Activated CD8-positive, alpha-beta T cell treated with anti-CD3 and anti-CD28 coated beads, Interleukin-2, amount 10 ng/mL, durations not matched to agents 7 days and 5 days (primary cell): ENCODE measurements at regions not wholly inside any gene's neighbourhood (a gene's known extent, or its start where the extent isn't known, plus 50 kb on each side); places are given as distances from the start of the nearest gene placed in this dataset.

Source experiments
- ATAC-seq: fragments of 150-1000 bp; cut with Tn5 transposase; one replicate; pipeline ENCODE4 v1.10.0; 2021; ENCODE audit warnings: moderate library complexity
- CTCF ChIA-PET: fragments of 350-600 bp; sonication (Branson Sonifier 250); formaldehyde crosslinking; loops from one replicate; lab custom pipeline; 2021; ENCODE audit warnings: antibody characterized with exemption; lab: Charles Lee
- POLR2A ChIA-PET: fragments of 350-600 bp; sonication (Branson Sonifier 250); formaldehyde crosslinking; loops from one replicate; lab custom pipeline; 2021; ENCODE audit warnings: antibody characterized with exemption; lab: Charles Lee
- DNase-seq: peaks from one replicate; pipeline ENCODE4 v3.0.0-alpha.2; 2020
- H3K27ac Mint-ChIP-seq: one replicate; pipeline ENCODE4 v1.8.0; 2021; ENCODE audit warnings: mild to moderate bottlenecking, mixed read lengths
- H3K27me3 Mint-ChIP-seq: one replicate; pipeline ENCODE4 v1.8.0; 2021; ENCODE audit warnings: low read depth, mixed read lengths
- H3K36me3 Mint-ChIP-seq: one replicate; pipeline ENCODE4 v1.8.0; 2021; ENCODE audit warnings: low read depth, mixed read lengths
- H3K4me1 Mint-ChIP-seq: one replicate; pipeline ENCODE4 v1.8.0; 2021; ENCODE audit warnings: low read depth, mixed read lengths
- H3K4me3 Mint-ChIP-seq: one replicate; pipeline ENCODE4 v1.8.0; 2021; ENCODE audit warnings: mild to moderate bottlenecking, mixed read lengths
- H3K9me3 Mint-ChIP-seq: one replicate; pipeline ENCODE4 v1.8.0; 2022; ENCODE audit warnings: mixed read lengths; ENCODE audit not compliant: insufficient read depth

DNA sequence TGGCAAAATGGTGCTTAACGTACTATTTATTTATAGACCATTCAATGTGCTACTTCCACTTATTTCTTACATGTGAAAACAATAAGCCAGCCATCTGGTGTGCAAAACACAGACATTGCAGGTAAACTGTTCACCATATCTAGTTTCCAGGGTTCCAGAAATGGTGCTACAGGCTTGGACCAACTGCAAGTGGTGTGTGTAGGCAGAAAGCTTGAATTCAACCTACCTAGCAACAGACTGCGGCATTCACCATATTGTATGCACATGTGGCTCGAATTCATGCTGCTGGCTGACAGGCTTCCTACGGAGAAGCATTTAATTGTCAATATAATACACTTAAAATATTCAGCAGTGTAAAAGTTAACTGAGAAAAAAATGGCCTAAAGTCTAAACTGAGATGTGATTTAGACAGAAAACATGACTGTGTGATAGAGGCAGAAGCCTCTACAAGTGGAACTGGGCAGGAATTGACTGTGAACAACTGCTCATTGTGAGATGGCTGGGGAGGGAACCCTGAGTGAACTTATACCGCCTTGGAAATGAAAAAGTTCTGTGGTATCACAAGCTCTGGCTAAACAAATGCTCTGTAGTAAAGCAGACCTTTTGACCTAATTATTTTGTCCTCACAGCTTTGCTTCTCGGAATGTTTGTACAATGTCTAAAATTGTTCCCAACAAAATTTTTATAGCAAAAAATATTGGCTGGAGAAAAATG lies 434.7 kb downstream of the GRIA2 start:
- H3K27ac Mint-ChIP-seq, result no peak overlapping the region
- no peaks in the 10 kb centered on the region for H3K27me3 Mint-ChIP-seq
- H3K9me3 Mint-ChIP-seq, result peaks cover 6% of the 10 kb centered on the region
- DNase-seq, result no peak
- ChIA-PET POLR2A (no interaction called here), CTCF (no interaction called here)
- H3K4me1 Mint-ChIP-seq, result no peaks in the 10 kb centered on the region
- no peak for ATAC-seq
- no peak overlapping the region for H3K4me3 Mint-ChIP-seq
- H3K36me3 Mint-ChIP-seq, result no peaks in the 10 kb centered on the region

DNA sequence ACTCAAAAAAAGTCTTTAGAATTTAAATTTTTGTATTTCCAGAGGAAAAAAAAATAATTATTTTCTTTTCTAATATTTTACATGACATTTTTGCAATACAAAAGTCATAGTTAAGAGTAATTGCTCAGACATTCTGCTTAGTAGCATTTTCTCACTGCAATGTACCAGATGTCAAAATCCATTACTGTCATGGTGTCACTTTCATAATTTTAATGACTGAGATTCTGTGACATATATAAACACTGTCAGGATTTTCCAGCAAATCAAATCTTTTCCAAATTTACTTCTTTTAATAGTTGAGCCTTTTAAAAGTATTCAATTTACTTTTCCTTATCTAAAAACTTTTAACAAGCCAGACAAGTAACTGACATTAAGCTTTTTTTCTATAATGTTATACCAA lies 422.7 kb downstream of the GRIA2 start:
- ATAC-seq, result no peak
- H3K27me3 Mint-ChIP-seq, result no peaks in the 10 kb centered on the region
- H3K4me3 Mint-ChIP-seq, result no peak overlapping the region

DNA sequence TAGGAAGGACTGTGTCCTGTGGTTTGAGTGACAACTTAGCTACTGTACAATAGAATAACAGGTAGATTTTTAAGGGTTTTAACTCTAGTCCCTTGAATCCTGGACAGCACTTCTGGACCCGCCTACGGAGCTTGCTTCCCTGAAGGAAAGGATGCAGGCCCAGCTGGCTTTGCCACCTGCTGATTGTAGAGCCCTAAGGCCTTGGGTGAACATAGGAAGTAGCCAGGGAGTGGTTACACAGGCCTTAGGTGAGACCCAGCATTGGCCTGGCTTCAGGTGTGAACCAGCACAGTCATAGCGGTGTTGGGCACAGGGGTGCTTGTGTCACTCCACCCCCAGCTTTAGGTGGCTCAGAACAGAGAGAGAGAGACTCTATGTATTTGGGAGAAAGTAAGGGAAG lies 413.5 kb downstream of the GRIA2 start:
- H3K36me3 Mint-ChIP-seq, result no peaks in the 10 kb centered on the region
- no peaks in the 10 kb centered on the region for H3K4me1 Mint-ChIP-seq
- DNase-seq (no peak), ATAC-seq (no peak)
- no peaks in the 10 kb centered on the region for H3K27me3 Mint-ChIP-seq
- ChIA-PET CTCF (no interaction called here), POLR2A (no interaction called here)
- peaks cover 8% of the 10 kb centered on the region for H3K9me3 Mint-ChIP-seq
- no peak overlapping the region for H3K4me3 Mint-ChIP-seq
- H3K27ac Mint-ChIP-seq, result no peak overlapping the region

More for the DNA sequence above, 422.7 kb downstream of the GRIA2 start:
- Mint-ChIP-seq H3K27ac (no peak overlapping the region), H3K9me3 (peaks cover 14% of the 10 kb centered on the region), H3K4me1 (no peaks in the 10 kb centered on the region), H3K36me3 (no peaks in the 10 kb centered on the region)
- CTCF ChIA-PET, result no interaction called here
- POLR2A ChIA-PET, result no interaction called here
- DNase-seq, result no peak

DNA sequence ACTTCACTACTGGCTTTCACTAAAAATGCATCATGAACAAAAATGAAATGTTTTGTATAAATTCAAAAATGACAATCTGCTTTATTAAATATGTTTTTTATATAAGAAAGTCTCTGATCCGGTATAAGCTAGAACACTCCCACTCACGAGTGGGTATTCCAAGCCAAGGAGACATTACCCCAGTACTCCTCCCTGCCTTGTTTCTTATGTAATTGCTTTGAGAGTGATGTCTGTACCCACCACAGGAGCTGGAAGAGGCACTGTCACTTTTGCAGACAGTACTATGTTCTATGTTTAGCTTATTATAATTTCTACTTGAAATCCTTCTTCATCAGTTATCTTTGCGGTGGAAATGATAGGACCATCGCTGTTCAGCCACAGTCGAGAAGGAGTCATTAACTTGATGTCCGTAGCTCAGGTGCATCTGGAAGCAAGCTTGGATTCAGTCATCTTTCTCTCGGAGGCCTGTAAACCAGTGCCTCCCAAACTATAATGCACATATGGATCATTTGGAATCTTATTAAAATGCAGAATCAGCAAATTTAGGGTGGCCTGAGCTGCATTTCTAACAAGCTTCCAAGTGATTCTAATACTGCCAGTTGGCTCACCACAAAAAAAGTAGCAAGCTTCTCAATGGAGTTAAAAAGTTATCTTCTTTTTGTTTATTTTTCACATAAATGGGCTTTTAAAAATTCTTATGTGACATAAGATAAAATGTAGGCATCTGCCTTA lies 396.4 kb downstream of the GRIA2 start:
- DNase-seq (no peak), ATAC-seq (no peak)
- H3K4me1 Mint-ChIP-seq, result no peaks in the 10 kb centered on the region
- ChIA-PET CTCF (no interaction called here), POLR2A (no interaction called here)
- no peaks in the 10 kb centered on the region for H3K36me3 Mint-ChIP-seq
- H3K4me3 Mint-ChIP-seq, result no peak overlapping the region
- H3K9me3 Mint-ChIP-seq, result no peaks in the 10 kb centered on the region
- no peak overlapping the region for H3K27ac Mint-ChIP-seq
- H3K27me3 Mint-ChIP-seq, result no peaks in the 10 kb centered on the region

DNA sequence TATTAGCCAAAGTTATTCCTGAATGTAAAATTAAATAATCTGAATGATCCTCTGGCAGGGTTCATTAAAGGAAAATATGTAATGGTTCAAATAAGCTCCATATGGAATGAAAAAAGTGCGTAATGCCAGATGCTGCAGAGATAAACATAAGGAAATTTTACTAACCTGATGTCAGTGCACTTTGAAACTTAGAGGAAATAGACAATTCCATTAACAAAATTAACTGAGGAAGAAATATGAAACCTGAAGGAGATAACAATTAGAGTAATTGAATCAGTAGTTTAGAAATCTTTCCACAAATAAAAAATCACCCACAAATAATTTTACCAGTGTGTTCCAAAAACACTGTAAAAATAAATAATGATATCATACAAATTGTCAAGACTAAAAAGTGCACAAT lies 387.5 kb downstream of the GRIA2 start:
- Mint-ChIP-seq H3K9me3 (peaks cover 9% of the 10 kb centered on the region), H3K36me3 (no peaks in the 10 kb centered on the region), H3K4me1 (no peaks in the 10 kb centered on the region), H3K4me3 (no peak overlapping the region), H3K27me3 (no peaks in the 10 kb centered on the region), H3K27ac (no peak overlapping the region)
- no peak for DNase-seq
- ChIA-PET POLR2A (no interaction called here), CTCF (no interaction called here)
- ATAC-seq, result no peak

DNA sequence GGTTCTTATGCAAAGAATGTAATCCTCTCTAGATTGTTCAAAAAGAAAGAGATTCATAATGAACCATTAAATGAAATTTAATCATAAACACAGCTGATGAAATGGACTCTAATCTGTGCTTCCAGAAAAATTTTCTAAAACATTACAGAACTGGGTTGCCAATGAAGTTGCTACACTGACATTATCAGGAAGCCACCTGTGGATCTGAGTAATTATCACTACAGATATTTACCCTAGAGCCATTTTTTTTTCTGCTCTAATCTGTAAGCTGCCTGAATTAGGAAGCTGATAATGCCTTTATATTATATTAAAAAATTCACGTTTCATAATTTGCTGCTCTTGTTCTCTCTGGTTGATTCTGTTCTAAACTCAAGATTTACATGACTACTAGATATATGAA lies 380.1 kb downstream of the GRIA2 start:
- DNase-seq (no peak), ATAC-seq (no peak)
- CTCF ChIA-PET, result no interaction called here
- Mint-ChIP-seq H3K9me3 (no peaks in the 10 kb centered on the region), H3K27ac (no peak overlapping the region), H3K4me3 (no peak overlapping the region), H3K27me3 (no peaks in the 10 kb centered on the region), H3K36me3 (no peaks in the 10 kb centered on the region), H3K4me1 (no peaks in the 10 kb centered on the region)
- POLR2A ChIA-PET, result no interaction called here

DNA sequence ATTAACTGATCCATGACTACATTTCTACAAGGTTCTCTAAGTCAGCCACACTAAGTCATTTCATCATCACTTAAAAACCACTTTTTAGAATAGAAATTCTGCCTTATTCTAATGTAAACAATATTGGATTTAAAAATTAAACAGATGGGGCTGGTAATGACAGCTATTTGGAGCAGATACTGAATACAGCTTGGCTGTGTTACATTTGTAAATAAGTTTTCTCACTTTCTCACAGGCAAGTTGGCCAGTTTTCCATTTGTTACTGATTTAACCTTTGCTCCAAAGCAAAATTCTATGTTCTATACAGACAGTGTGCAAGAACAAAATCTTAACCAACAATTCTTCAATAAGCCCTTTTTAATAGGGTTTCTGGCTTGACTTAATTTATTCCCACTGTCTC lies 370.7 kb downstream of the GRIA2 start:
- ChIA-PET POLR2A (no interaction called here), CTCF (no interaction called here)
- Mint-ChIP-seq H3K4me3 (no peak overlapping the region), H3K4me1 (no peaks in the 10 kb centered on the region), H3K27me3 (no peaks in the 10 kb centered on the region), H3K9me3 (no peaks in the 10 kb centered on the region), H3K27ac (no peak overlapping the region), H3K36me3 (no peaks in the 10 kb centered on the region)
- DNase-seq (no peak), ATAC-seq (no peak)

DNA sequence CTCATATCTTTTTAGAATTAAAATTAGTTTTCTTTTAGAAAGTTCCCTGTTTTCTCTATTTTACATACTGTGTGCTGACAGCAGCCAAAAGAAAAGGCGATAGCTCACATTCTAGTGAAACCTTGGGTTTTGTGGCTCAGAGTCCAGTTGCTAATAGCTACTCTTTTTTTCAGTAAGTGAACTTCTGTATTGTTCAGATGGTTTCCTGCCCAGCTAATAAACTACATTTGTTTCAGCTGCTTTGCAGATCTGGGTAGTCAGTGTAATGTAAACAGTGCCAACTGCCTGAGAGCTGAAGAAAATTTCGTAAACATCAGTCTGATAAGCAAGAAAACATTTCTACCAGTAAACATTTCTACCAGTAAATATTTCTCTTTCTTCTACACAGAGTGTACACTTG lies 370.2 kb downstream of the GRIA2 start:
- H3K27me3 Mint-ChIP-seq, result no peaks in the 10 kb centered on the region
- no peaks in the 10 kb centered on the region for H3K36me3 Mint-ChIP-seq
- no peak for ATAC-seq
- H3K4me3 Mint-ChIP-seq, result no peak overlapping the region
- ChIA-PET POLR2A (no interaction called here), CTCF (no interaction called here)
- DNase-seq, result no peak
- no peaks in the 10 kb centered on the region for H3K9me3 Mint-ChIP-seq
- H3K4me1 Mint-ChIP-seq, result no peaks in the 10 kb centered on the region
- no peak overlapping the region for H3K27ac Mint-ChIP-seq

DNA sequence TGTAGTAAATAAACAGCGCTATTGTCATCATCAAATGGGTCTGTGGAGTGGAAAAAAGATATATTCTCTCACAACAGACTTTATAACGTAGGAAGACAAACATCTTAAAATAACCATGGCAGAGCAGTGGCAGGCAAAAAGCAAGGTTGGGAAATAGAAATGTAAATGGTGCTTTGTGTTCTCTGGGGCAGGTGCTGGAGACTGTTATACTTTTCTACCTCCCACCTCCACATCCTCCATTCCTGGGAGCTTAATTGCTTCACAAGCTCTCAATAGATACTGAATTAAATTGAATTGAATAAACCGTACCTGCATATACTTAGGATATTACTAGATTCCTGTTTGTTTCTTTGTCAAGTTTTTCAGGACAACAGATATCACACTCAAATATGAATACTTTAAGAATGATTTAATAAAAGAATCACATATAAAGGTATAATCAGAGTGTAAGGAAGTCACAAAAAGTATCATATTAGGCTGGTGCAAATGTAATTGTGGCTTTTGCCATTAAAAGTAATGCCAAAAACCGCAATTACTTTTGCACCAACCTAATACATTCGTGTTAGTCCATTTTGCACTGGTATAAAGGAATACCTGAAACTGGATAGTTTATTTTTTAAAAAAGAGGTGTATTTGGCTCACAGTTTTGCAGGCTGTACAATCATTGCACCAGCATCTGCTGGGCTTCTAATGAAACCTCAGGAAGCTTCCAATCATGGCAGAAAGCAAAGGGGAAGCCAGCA lies 367.3 kb downstream of the GRIA2 start:
- no peak for DNase-seq
- Mint-ChIP-seq H3K9me3 (no peaks in the 10 kb centered on the region), H3K27ac (no peak overlapping the region), H3K27me3 (no peaks in the 10 kb centered on the region), H3K4me3 (no peak overlapping the region), H3K4me1 (no peaks in the 10 kb centered on the region), H3K36me3 (no peaks in the 10 kb centered on the region)
- ChIA-PET POLR2A (no interaction called here), CTCF (no interaction called here)
- no peak for ATAC-seq

DNA sequence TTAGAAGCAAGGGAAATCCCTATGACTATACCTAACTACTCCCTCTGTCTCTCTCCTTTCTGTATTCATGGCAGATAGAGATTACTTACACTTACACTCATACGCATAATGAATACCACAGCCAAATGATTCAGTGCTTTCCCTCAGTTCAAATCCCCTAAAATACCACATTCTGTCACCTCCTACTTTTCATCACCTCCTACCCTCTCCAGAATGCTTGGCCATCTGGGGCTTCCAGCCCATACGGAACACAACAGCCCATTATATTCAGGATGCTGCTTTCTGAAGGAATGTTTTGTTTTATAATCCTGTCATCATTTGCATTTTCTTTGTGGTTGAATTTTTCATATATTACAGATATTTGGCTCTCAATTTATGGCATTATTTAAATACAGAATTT lies 361.6 kb downstream of the GRIA2 start:
- H3K36me3 Mint-ChIP-seq, result no peaks in the 10 kb centered on the region
- no peak for ATAC-seq
- ChIA-PET CTCF (no interaction called here), POLR2A (no interaction called here)
- H3K27me3 Mint-ChIP-seq, result no peaks in the 10 kb centered on the region
- no peak overlapping the region for H3K27ac Mint-ChIP-seq
- no peak for DNase-seq
- H3K9me3 Mint-ChIP-seq, result peaks cover 5% of the 10 kb centered on the region
- H3K4me3 Mint-ChIP-seq, result no peak overlapping the region
- H3K4me1 Mint-ChIP-seq, result no peaks in the 10 kb centered on the region

DNA sequence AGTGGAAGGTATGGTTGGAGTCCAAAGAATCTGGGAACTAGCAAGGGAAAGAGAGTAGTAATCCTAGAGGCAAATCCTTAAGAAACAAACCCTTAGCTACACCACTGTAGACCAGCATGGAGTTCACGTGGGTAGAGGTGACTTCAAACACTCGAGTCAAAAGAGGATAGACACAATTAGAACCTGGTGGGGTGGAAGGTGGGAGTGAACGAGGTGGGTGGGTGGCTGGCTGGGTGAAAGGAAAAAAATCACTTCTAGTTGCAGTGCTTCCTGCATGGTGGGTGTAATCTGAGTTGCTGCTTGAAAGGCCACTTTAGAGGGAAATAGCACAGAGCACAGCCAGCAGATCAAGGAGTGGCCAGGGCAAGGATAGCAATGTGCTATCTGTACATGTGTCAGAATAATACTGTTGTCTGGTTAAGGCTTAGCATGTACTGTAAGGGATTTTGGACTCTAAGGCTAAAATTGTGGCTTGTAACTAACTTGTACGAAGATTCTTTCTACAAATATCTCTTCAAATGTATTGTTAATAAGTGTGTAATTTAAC lies 356.2 kb downstream of the GRIA2 start:
- Mint-ChIP-seq H3K9me3 (peaks cover 5% of the 10 kb centered on the region), H3K36me3 (no peaks in the 10 kb centered on the region), H3K27me3 (no peaks in the 10 kb centered on the region), H3K27ac (no peak overlapping the region), H3K4me3 (no peak overlapping the region), H3K4me1 (no peaks in the 10 kb centered on the region)
- CTCF ChIA-PET, result no interaction called here
- POLR2A ChIA-PET, result no interaction called here
- ATAC-seq (no peak), DNase-seq (no peak)

DNA sequence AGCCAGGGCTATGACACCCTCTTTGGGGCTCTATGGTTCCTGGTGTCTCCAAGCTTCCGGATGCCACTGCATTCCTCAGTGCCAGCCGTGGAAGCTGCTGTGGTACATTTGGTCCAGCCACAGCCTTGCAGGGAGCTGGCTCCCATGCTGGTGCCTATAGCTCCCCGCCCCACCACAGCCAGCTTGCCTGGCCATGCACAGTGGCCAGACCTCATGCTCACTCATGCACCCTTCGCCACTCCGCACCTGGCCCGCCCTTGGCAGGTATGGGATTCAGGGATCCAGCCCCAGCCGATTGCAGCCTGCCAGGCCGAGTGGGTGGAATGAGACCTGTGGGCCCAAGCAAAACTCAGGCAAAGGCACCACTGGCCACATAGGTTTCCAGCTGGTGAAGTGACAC lies 354.8 kb downstream of the GRIA2 start:
- ATAC-seq (no peak), DNase-seq (no peak)
- CTCF ChIA-PET, result no interaction called here
- Mint-ChIP-seq H3K36me3 (no peaks in the 10 kb centered on the region), H3K27ac (no peak overlapping the region), H3K4me3 (no peak overlapping the region), H3K27me3 (no peaks in the 10 kb centered on the region), H3K9me3 (peaks cover 5% of the 10 kb centered on the region), H3K4me1 (no peaks in the 10 kb centered on the region)
- POLR2A ChIA-PET, result no interaction called here
